Hepatocyte (in vitro differentiated cells): ENCODE measurements at regions not wholly inside any gene's neighbourhood (a gene's known extent, or its start where the extent isn't known, plus 50 kb on each side); places are given as distances from the start of the nearest gene placed in this dataset.

Experiments
- EZH2 ChIP-seq: fragments of 200-600 bp; sonication (generic); IDR thresholded peaks from 2 replicates; pipeline ENCODE4 v1.6.1; 2016; ENCODE audit warnings: antibody characterized with exemption, mild to moderate bottlenecking, borderline replicate concordance
- TF ChIP-seq, protein P1 (sequence below): fragments of 200-600 bp; sonication (generic); IDR thresholded peaks from 2 replicates; pipeline ENCODE4 v1.5.1; 2016; ENCODE audit warnings: antibody characterized with exemption, mild to moderate bottlenecking; ENCODE audit not compliant: poor library complexity

DNA sequence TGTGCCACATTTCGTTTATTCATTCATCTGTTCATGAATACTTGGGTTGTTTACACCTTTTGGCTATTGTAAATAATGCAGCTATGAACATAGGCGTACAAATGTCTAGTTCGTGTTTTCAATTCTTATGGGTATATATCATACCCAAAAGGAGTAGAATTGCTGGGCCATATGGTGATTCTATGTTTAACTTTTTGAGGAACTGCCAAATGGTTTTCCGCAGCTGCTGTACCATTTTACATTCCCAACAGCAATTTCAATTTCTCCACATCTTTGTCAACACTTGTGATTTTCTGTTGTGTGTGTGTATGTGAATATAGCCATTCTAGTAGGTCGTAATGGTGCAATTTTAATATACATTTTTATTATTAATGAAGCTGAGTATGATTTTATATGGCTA is 326.2 kb downstream of the ETNK1 start:
- no peak for TF ChIP-seq EZH2
- TF ChIP-seq, protein P1, sequence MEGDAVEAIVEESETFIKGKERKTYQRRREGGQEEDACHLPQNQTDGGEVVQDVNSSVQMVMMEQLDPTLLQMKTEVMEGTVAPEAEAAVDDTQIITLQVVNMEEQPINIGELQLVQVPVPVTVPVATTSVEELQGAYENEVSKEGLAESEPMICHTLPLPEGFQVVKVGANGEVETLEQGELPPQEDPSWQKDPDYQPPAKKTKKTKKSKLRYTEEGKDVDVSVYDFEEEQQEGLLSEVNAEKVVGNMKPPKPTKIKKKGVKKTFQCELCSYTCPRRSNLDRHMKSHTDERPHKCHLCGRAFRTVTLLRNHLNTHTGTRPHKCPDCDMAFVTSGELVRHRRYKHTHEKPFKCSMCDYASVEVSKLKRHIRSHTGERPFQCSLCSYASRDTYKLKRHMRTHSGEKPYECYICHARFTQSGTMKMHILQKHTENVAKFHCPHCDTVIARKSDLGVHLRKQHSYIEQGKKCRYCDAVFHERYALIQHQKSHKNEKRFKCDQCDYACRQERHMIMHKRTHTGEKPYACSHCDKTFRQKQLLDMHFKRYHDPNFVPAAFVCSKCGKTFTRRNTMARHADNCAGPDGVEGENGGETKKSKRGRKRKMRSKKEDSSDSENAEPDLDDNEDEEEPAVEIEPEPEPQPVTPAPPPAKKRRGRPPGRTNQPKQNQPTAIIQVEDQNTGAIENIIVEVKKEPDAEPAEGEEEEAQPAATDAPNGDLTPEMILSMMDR = no peak
